Esophagus muscularis mucosa (tissue), 4 donors: ENCODE measurements at regions not wholly inside any gene's neighbourhood (a gene's known extent, or its start where the extent isn't known, plus 50 kb on each side); places are given as distances from the start of the nearest gene placed in this dataset.

ENCODE experiments used
- EP300 ChIP-seq: sonication (generic); formaldehyde crosslinking; IDR thresholded peaks from one replicate; pipeline ENCODE4 v1.6.1; 2017; ENCODE audit warnings: antibody characterized with exemption
- POLR2A ChIP-seq: fragments of 450-650 bp; IDR thresholded peaks from one replicate; pipeline ENCODE4 v1.6.1; 2017; ENCODE audit warnings: antibody characterized with exemption, moderate library complexity, mild to moderate bottlenecking, low read depth
- POLR2AphosphoS5 ChIP-seq, 2 donors: sonication (generic); formaldehyde crosslinking; IDR thresholded peaks; one replicate each; pipeline ENCODE4 v1.6.1; 2017; ENCODE audit warnings: antibody characterized with exemption in 2 of 2
- TF ChIP-seq, protein P1 (sequence below), 3 experiments: fragments of 200-600 bp in 2 of 3; fragments of 450-650 bp in 1 of 3; sonication (generic) in 2 of 3; IDR thresholded peaks; one replicate each; pipeline ENCODE4 v1.5.1; 2017 to 2019; ENCODE audit warnings: antibody characterized with exemption in 3 of 3, mild to moderate bottlenecking in 2 of 3, moderate library complexity in 1 of 3

DNA sequence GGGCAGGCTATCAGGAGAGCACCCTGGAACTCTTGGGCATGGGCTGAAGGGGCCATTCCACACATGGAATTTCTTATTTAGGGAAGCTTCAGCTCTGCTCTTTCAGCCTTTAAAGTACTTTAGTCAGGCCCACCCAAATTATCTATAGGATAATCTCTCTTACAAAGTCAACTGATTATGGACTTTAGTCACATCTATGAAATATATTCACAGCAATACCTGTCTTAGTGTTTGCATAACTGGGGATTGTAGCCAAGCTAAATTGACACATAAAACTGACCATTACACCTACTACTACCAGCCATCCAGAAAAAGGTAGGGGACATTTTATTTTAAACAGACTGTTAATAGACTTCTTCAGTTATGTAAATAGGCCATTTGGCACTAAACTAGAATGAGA, 114.9 kb upstream of the VANGL1 start:
- TF ChIP-seq, protein P1, sequence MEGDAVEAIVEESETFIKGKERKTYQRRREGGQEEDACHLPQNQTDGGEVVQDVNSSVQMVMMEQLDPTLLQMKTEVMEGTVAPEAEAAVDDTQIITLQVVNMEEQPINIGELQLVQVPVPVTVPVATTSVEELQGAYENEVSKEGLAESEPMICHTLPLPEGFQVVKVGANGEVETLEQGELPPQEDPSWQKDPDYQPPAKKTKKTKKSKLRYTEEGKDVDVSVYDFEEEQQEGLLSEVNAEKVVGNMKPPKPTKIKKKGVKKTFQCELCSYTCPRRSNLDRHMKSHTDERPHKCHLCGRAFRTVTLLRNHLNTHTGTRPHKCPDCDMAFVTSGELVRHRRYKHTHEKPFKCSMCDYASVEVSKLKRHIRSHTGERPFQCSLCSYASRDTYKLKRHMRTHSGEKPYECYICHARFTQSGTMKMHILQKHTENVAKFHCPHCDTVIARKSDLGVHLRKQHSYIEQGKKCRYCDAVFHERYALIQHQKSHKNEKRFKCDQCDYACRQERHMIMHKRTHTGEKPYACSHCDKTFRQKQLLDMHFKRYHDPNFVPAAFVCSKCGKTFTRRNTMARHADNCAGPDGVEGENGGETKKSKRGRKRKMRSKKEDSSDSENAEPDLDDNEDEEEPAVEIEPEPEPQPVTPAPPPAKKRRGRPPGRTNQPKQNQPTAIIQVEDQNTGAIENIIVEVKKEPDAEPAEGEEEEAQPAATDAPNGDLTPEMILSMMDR (IDR thresholded peaks at IDR 0.05), result no peak
- TF ChIP-seq POLR2A, result no peak
- TF ChIP-seq EP300, result no peak
- TF ChIP-seq POLR2AphosphoS5 (IDR thresholded peaks at IDR 0.05), result no peak
